ENCODE measurements at regions not wholly inside any gene's neighbourhood (a gene's known extent, or its start where the extent isn't known, plus 50 kb on each side); places are given as distances from the start of the nearest gene placed in this dataset.

DNA sequence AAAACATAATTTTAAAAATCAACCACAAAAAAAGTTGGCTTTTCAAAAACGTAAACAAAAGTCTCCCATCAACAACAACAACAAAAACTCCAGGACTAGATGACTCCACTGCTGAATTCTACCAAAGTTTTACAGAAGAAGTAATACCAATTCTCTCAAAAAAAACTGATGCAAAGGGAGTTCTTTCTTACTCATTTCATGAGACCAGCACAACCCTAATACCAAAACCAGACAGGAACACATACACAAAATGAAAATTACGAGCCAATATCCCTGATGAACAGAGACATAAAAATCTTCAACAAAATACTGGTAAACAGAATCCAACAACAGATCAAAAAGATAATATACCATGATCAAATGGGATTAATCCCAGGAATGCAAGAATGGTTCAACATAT, 147.3 kb downstream of the BTG1 start:
- no peaks in the 10 kb centered on the region for H3K36me3 ChIP-seq (ENCODE audit: insufficient read depth, low read length)
- H3K9me3 ChIP-seq (ENCODE audit: insufficient read depth, low read depth, low read length) = no peaks in the 10 kb centered on the region
- H3K4me1 ChIP-seq (ENCODE audit: insufficient read depth, low read length) = 0 out of 2 replicates have a peak, but pooled peaks cover 5% of the 10 kb centered on the region
- H3K27me3 ChIP-seq (ENCODE audit: insufficient read depth, low read length) = no peaks in the 10 kb centered on the region
- WGBS = 91% methylated on average over 2 of the region's 2 CpGs
- no peak overlapping the region for H3K4me3 ChIP-seq (ENCODE audit: low read length)
- no peak overlapping the region for H3K9ac ChIP-seq (ENCODE audit: low read depth, low read length)
- no peak overlapping the region for H3K27ac ChIP-seq (ENCODE audit: low read depth, low read length)

DNA sequence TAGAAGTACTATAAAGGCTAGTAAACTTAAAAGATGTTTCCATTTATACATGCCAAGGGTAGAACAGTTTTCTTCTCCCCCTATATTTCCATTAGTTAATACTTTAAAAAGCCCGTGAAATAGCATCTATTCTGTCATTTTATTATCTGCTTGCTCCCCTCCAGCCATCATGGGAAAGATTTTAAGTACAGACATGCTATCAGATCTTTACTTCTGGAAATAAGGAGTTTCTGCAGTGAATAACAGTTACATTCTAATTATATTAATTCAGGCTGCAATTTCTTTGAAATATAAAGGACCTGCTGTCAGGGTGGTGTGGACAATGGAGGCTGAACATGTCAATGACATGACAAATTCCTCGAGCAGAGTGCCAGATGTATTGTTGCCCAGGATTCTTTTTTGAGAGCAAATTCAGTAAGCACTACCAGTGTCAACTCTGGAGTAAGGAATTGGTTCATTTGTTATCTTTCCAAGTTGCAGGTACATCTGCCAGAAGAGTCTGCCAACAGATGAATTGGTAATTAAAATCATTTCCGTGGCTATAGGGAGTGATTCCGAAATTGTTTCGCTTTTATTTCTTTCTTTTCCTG, 151.3 kb downstream of the BTG1 start:
- no peak overlapping the region for H3K27ac ChIP-seq (ENCODE audit: low read depth, low read length)
- H3K4me3 ChIP-seq (ENCODE audit: low read length) = no peak overlapping the region
- 96% methylated on average over 5 of the region's 5 CpGs for WGBS

DNA sequence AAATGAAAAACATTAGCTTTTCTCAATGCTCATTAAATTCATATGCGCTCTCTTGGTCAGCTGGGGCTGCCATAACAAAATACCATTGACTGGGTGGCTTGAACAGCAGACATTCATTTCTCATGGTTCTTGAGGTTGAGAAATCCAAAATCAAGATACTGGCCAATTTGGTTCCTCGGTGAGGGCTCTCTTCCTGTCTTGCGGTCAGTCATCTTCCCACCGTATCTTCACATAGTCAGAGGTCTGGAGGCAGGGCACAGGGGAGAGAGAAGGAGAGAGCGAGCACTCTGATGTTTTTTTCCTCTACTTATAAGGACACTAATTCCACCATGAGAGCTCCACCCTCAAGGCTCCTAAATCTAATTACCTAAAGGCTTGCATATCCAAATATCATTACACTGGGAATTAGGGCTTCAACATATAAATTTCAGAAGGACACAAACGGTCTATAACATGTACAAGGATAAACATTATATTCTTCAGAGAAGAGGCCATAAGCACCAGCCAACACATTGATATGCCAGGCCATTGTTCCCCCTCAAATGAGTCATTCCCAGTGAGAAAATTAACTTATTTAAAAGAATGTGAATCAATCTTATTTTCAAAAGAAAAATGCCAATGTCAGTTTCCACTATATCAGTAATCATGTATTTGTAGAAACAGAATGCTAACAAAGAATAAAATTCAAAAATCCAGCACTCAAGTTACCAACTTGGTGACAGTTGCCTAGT, 152.2 kb downstream of the BTG1 start:
- no peaks in the 10 kb centered on the region for H3K27me3 ChIP-seq (ENCODE audit: insufficient read depth, low read length)
- H3K4me1 ChIP-seq (ENCODE audit: insufficient read depth, low read length) = no peaks in the 10 kb centered on the region
- WGBS = 96% methylated on average over 5 of the region's 6 CpGs
- H3K9me3 ChIP-seq (ENCODE audit: insufficient read depth, low read depth, low read length) = no peaks in the 10 kb centered on the region
- H3K36me3 ChIP-seq (ENCODE audit: insufficient read depth, low read length) = no peaks in the 10 kb centered on the region
- H3K27ac ChIP-seq (ENCODE audit: low read depth, low read length) = no peak overlapping the region
- no peak overlapping the region for H3K9ac ChIP-seq (ENCODE audit: low read depth, low read length)
- H3K4me3 ChIP-seq (ENCODE audit: low read length) = no peak overlapping the region

More for the DNA sequence above, 151.3 kb downstream of the BTG1 start:
- no peak overlapping the region for H3K9ac ChIP-seq (ENCODE audit: low read depth, low read length)
- H3K27me3 ChIP-seq (ENCODE audit: insufficient read depth, low read length) = no peaks in the 10 kb centered on the region
- no peaks in the 10 kb centered on the region for H3K4me1 ChIP-seq (ENCODE audit: insufficient read depth, low read length)
- H3K36me3 ChIP-seq (ENCODE audit: insufficient read depth, low read length) = no peaks in the 10 kb centered on the region
- no peaks in the 10 kb centered on the region for H3K9me3 ChIP-seq (ENCODE audit: insufficient read depth, low read depth, low read length)

DNA sequence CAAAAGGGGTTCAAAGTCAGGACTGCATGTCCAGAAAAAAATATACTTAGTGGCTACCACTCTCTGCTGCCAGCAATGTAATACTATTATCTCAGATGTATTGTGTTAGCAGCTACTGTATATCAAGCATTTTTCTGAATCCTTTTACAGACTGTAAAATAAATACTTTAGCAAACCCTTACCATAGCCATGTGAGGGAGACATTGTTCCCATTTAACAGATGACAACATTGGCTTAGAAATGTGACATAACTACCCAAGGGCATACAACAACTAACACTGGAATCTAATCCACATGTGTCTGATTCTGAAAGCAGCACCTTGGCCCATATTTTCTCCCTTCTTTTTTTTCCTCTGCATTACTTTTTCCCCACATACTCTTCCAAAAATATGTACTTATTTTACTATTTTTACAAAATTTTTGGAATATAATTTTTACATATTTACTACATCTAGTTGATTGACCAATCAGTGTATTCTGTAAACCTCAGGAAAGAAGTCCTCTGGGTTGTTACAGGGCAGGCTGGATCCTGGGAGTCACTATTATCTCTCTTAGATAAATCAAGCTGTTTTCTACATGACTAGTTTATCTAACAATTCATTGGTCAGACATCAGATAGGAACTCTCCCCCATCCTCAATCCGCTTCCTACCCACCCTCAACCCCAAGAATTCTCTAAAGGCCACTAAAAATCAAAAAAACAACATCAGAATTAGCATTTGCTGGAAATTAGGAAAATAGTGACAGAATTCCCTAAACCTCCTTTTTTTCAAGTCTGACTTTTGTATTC, 154.1 kb downstream of the BTG1 start:
- Histone ChIP-seq H3K4me3 (ENCODE audit: low read length) (no peak overlapping the region), H3K9ac (ENCODE audit: low read depth, low read length) (no peak overlapping the region), H3K27ac (ENCODE audit: low read depth, low read length) (no peak overlapping the region), H3K9me3 (ENCODE audit: insufficient read depth, low read depth, low read length) (no peaks in the 10 kb centered on the region), H3K27me3 (ENCODE audit: insufficient read depth, low read length) (no peaks in the 10 kb centered on the region), H3K36me3 (ENCODE audit: insufficient read depth, low read length) (no peaks in the 10 kb centered on the region), H3K4me1 (ENCODE audit: insufficient read depth, low read length) (peaks cover under 1% of the 10 kb centered on the region; the same call in 1 of the 2 replicates)
- 47% methylated on average over 1 of the region's 1 CpG for WGBS

DNA sequence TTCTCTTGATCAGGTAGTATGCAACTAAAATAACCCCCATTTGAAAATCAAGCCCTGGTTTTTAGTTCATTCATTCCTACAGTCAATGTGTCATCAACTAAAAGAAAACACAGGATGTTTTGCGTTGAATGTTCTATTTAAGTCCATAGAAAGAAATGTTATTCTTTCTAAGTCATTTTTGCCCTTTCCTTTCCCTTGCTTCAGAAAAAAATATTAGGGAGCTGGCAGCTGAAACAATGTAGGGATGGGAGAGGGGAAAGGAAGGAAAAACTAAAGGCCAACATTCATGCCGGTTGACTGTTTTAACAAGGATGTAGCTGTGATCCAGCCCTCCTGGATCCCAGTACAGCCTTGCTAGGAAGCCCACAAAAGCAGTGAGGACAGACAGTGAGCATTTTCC, 155.1 kb downstream of the BTG1 start:
- Histone ChIP-seq H3K4me3 (ENCODE audit: low read length) (no peak overlapping the region), H3K27me3 (ENCODE audit: insufficient read depth, low read length) (no peaks in the 10 kb centered on the region), H3K4me1 (ENCODE audit: insufficient read depth, low read length) (peaks cover 6% of the 10 kb centered on the region; the same call in 1 of the 2 replicates), H3K36me3 (ENCODE audit: insufficient read depth, low read length) (no peaks in the 10 kb centered on the region), H3K9me3 (ENCODE audit: insufficient read depth, low read depth, low read length) (no peaks in the 10 kb centered on the region), H3K27ac (ENCODE audit: low read depth, low read length) (no peak overlapping the region), H3K9ac (ENCODE audit: low read depth, low read length) (no peak overlapping the region)
- 92% methylated on average over 1 of the region's 2 CpGs for WGBS

DNA sequence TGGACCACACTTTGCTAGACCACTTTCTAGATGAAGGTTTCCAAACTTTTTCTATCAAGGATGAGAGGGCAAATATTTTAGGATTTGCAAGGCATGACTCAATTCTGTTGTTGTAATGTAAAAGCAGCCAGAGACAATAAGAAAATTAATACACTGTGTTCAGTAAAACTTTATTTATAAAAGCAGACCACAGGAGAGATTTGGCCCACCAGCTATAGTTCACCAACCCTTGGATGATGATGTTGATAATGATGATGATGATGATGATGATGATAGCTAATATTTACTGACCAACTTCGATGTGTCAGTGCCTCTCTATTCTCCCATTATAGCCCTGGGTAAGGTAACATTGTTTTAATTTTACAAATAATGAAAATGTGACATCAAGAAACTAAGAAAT, 156.5 kb downstream of the BTG1 start:
- Histone ChIP-seq H3K9ac (ENCODE audit: low read depth, low read length) (no peak overlapping the region), H3K36me3 (ENCODE audit: insufficient read depth, low read length) (no peaks in the 10 kb centered on the region), H3K4me1 (ENCODE audit: insufficient read depth, low read length) (peaks cover 10% of the 10 kb centered on the region; the same call in 1 of the 2 replicates), H3K27me3 (ENCODE audit: insufficient read depth, low read length) (no peaks in the 10 kb centered on the region), H3K4me3 (ENCODE audit: low read length) (no peak overlapping the region), H3K27ac (ENCODE audit: low read depth, low read length) (no peak overlapping the region), H3K9me3 (ENCODE audit: insufficient read depth, low read depth, low read length) (no peaks in the 10 kb centered on the region)
- WGBS = no CpG with 5 or more reads among the region's 1 CpG

DNA sequence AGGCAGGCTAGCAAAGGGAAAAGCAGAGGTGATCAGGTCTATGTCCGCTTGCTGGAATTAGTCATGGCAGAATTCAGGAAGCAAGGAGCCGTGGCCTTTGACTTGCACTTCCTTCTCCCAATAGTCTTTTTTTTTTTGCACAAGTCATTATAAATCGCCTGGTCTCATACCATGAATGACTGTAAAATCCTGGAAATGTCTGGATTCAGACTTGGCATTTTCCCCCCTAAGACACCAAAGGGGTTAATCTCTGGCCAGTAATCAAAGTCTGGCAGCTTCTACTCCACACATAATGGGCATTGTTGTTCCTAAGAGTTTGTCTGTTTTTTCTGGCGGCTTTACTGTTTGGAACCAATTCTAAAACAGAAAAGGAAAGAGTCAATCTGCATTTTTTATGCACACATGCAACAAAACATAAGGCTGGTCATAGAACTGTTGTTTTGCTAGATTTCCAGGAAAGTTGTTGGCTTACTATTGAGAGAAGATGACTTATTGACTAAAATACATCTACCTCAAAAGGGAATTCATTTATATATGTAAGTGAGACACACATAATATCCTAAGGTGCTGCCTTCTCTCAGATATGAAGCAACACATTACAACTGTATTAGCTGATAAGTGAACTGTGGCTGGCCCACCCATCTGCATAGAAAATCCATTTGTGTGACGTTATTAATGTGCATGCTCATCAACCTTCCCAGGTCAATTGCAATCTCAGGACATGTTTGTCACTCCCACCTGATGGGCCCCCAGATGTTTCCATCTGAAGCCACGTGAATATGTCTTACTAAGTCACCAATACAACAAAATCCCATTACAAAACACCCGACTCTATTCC, 157.3 kb downstream of the BTG1 start:
- Histone ChIP-seq H3K4me3 (ENCODE audit: low read length) (no peak overlapping the region), H3K36me3 (ENCODE audit: insufficient read depth, low read length) (no peaks in the 10 kb centered on the region), H3K9ac (ENCODE audit: low read depth, low read length) (no peak overlapping the region), H3K4me1 (ENCODE audit: insufficient read depth, low read length) (peaks cover 11% of the 10 kb centered on the region; the same call in 1 of the 2 replicates), H3K27ac (ENCODE audit: low read depth, low read length) (no peak overlapping the region), H3K27me3 (ENCODE audit: insufficient read depth, low read length) (no peaks in the 10 kb centered on the region), H3K9me3 (ENCODE audit: insufficient read depth, low read depth, low read length) (no peaks in the 10 kb centered on the region)
- 86% methylated on average over 7 of the region's 7 CpGs for WGBS

DNA sequence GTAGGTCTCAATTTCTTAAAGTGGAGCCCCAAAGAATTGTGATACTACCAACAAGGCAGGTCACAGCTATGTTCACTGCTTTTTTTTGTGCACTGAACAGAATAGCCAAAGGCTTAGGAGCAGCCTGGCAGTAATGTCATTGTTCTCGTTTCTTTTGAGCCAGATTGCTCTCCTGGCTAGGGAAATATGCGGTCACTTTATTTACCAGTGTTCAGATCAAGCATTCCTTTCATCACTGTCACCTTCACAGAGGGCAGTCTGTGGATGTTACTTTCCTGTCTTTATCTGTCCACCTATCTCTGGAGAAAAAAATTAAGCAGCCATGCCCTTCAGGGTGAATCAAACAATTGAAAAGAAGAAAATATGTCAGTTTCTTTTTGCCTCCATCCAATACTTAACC, 159.6 kb downstream of the BTG1 start:
- Histone ChIP-seq H3K4me3 (ENCODE audit: low read length) (no peak overlapping the region), H3K27ac (ENCODE audit: low read depth, low read length) (no peak overlapping the region; the same call in 1 of the 2 replicates), H3K9ac (ENCODE audit: low read depth, low read length) (no peak overlapping the region), H3K4me1 (ENCODE audit: insufficient read depth, low read length) (peaks cover 11% of the 10 kb centered on the region; the same call in 1 of the 2 replicates), H3K36me3 (ENCODE audit: insufficient read depth, low read length) (no peaks in the 10 kb centered on the region), H3K27me3 (ENCODE audit: insufficient read depth, low read length) (no peaks in the 10 kb centered on the region), H3K9me3 (ENCODE audit: insufficient read depth, low read depth, low read length) (no peaks in the 10 kb centered on the region)
- WGBS = 71% methylated on average over 2 of the region's 2 CpGs

DNA sequence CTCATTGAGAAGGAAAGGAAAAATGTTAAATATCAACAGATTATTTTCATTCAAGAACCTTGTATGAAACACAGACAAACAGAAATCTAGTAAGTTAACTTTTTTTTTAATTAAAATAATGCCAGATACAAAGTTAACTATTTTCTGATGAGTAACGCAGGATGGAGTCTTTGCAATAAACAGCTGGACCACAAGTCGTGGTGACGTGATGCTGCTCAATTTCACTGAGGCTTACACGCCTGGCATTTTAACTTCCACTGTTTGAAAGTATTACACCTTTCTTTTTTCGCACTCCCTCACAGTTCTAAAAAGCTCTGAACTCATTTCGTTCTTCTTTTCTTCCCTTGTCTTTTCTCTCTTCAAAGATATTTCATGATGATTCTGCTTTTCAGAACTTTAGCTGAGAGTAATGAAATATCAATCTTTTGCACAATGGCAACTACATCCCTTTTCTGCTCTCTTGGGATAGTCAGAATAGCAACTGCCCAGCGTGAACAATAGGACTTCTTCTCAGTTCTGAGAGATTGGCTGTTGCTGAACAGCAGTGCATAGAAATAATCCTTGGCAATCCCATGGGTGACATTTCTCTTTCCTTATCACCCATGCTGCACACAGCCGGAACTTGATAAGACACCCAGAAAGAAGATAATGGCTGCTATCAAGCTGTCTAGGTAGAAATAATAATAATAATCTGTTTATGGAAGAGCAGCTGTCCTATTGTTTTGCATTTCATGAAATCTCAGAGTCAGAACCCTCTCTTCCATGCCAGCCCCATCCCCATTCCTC, 160.5 kb downstream of the BTG1 start:
- Histone ChIP-seq H3K4me1 (ENCODE audit: insufficient read depth, low read length) (peaks cover 11% of the 10 kb centered on the region; the same call in 1 of the 2 replicates), H3K9me3 (ENCODE audit: insufficient read depth, low read depth, low read length) (no peaks in the 10 kb centered on the region), H3K4me3 (ENCODE audit: low read length) (no peak overlapping the region), H3K27me3 (ENCODE audit: insufficient read depth, low read length) (no peaks in the 10 kb centered on the region), H3K36me3 (ENCODE audit: insufficient read depth, low read length) (no peaks in the 10 kb centered on the region), H3K27ac (ENCODE audit: low read depth, low read length) (no peak overlapping the region), H3K9ac (ENCODE audit: low read depth, low read length) (no peak overlapping the region)
- WGBS = 81% methylated on average over 7 of the region's 8 CpGs

DNA sequence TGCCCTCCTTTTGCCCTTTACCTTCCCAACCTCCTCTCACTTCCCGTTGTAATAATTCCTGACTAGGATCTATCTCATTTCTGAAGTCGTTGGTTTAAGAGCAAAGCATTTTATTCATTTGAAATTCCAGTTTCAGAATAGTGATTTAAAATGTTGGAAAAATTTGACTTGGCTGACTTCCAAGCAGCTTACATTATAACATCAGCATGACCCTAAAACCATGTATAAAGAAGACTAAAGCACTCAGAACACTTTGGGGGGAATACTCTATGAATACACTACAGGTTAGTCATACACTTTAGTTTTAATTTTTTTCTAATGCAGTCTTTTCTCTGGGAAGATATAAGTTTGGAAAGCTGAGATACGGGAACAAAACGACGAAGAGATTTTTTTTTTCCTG, 161.1 kb downstream of the BTG1 start:
- 82% methylated on average over 2 of the region's 5 CpGs for WGBS
- no peak overlapping the region for H3K27ac ChIP-seq (ENCODE audit: low read depth, low read length)

More for the DNA sequence above, 161.1 kb downstream of the BTG1 start:
- no peak overlapping the region for H3K4me3 ChIP-seq (ENCODE audit: low read length)
- no peaks in the 10 kb centered on the region for H3K36me3 ChIP-seq (ENCODE audit: insufficient read depth, low read length)
- H3K4me1 ChIP-seq (ENCODE audit: insufficient read depth, low read length) = peaks cover 11% of the 10 kb centered on the region; the same call in 1 of the 2 replicates
- no peaks in the 10 kb centered on the region for H3K27me3 ChIP-seq (ENCODE audit: insufficient read depth, low read length)
- no peak overlapping the region for H3K9ac ChIP-seq (ENCODE audit: low read depth, low read length)
- no peaks in the 10 kb centered on the region for H3K9me3 ChIP-seq (ENCODE audit: insufficient read depth, low read depth, low read length)
